IMR-90 (cell line): ENCODE measurements at regions not wholly inside any gene's neighbourhood (a gene's known extent, or its start where the extent isn't known, plus 50 kb on each side); places are given as distances from the start of the nearest gene placed in this dataset.

Experiments used
- CHD1 ChIP-seq: IDR thresholded peaks from 2 replicates; pipeline ENCODE4 v1.6.1; 2012; ENCODE audit warnings: low read depth, low read length, improper control_type of control experiment
- FOS ChIP-seq: fragments of 150-350 bp; IDR thresholded peaks from 2 replicates; pipeline ENCODE4 v1.6.1; 2016; ENCODE audit warnings: low read depth, low read length
- MAZ ChIP-seq: IDR thresholded peaks from 2 replicates; pipeline ENCODE4 v1.6.1; 2012; ENCODE audit warnings: low read depth, mild to moderate bottlenecking, low read length, improper control_type of control experiment, moderate library complexity, borderline replicate concordance
- MXI1 ChIP-seq: IDR thresholded peaks from 2 replicates; pipeline ENCODE4 v1.6.1; 2012; ENCODE audit warnings: low read depth, mild to moderate bottlenecking, low read length, moderate library complexity, borderline replicate concordance
- POLR2A ChIP-seq: IDR thresholded peaks from 2 replicates; pipeline ENCODE4 v1.6.1; 2012; ENCODE audit warnings: mild to moderate bottlenecking, low read depth, low read length
- RAD21 ChIP-seq: IDR thresholded peaks from 2 replicates; pipeline ENCODE4 v1.6.1; 2012; ENCODE audit warnings: low read length, improper control_type of control experiment
- RCOR1 ChIP-seq: IDR thresholded peaks from 2 replicates; pipeline ENCODE4 v1.6.1; 2012; ENCODE audit warnings: mild to moderate bottlenecking, low read length, improper control_type of control experiment; ENCODE audit not compliant: insufficient replicate concordance
- TF ChIP-seq, protein P1 (sequence below): conservative IDR thresholded peaks from 2 replicates; pipeline ENCODE4 v1.5.1; 2012; ENCODE audit warnings: mild to moderate bottlenecking, low read depth, low read length, improper control_type of control experiment
- TF ChIP-seq, protein P2 (sequence below): fragments of 150-350 bp; IDR thresholded peaks from 2 replicates; pipeline ENCODE4 v1.6.1; 2017; ENCODE audit warnings: mild to moderate bottlenecking, antibody characterized with exemption, low read length, low read depth

DNA sequence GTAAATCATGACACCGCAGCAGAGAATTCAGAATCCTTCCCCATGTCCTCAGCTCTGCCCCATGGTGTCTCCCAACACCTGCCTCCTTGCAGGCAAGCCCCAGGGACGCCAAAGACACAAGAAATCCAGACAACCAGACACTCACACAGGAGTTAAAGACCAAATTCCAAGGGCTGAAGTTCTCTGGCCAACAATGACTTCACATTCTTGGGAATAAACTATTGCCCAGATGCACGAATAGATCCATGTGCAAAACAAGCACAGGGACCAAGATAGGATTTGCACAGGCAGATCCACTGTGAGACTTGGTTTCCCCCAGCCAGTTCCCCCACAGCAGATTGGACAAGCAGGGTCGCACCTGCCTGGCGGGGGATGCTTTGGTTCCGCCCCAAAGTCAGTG is 246.7 kb downstream of the SOD2 start:
- TF ChIP-seq, protein P1, sequence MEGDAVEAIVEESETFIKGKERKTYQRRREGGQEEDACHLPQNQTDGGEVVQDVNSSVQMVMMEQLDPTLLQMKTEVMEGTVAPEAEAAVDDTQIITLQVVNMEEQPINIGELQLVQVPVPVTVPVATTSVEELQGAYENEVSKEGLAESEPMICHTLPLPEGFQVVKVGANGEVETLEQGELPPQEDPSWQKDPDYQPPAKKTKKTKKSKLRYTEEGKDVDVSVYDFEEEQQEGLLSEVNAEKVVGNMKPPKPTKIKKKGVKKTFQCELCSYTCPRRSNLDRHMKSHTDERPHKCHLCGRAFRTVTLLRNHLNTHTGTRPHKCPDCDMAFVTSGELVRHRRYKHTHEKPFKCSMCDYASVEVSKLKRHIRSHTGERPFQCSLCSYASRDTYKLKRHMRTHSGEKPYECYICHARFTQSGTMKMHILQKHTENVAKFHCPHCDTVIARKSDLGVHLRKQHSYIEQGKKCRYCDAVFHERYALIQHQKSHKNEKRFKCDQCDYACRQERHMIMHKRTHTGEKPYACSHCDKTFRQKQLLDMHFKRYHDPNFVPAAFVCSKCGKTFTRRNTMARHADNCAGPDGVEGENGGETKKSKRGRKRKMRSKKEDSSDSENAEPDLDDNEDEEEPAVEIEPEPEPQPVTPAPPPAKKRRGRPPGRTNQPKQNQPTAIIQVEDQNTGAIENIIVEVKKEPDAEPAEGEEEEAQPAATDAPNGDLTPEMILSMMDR = no peak
- TF ChIP-seq RCOR1 = no peak
- no peak for TF ChIP-seq CHD1
- no peak for TF ChIP-seq POLR2A
- no peak for TF ChIP-seq RAD21
- no peak for TF ChIP-seq MXI1
- TF ChIP-seq FOS = no peak
- TF ChIP-seq, protein P2, sequence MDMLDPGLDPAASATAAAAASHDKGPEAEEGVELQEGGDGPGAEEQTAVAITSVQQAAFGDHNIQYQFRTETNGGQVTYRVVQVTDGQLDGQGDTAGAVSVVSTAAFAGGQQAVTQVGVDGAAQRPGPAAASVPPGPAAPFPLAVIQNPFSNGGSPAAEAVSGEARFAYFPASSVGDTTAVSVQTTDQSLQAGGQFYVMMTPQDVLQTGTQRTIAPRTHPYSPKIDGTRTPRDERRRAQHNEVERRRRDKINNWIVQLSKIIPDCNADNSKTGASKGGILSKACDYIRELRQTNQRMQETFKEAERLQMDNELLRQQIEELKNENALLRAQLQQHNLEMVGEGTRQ = no peak
- TF ChIP-seq MAZ = no peak
